ENCODE measurements at regions not wholly inside any gene's neighbourhood (a gene's known extent, or its start where the extent isn't known, plus 50 kb on each side); places are given as distances from the start of the nearest gene placed in this dataset.

DNA sequence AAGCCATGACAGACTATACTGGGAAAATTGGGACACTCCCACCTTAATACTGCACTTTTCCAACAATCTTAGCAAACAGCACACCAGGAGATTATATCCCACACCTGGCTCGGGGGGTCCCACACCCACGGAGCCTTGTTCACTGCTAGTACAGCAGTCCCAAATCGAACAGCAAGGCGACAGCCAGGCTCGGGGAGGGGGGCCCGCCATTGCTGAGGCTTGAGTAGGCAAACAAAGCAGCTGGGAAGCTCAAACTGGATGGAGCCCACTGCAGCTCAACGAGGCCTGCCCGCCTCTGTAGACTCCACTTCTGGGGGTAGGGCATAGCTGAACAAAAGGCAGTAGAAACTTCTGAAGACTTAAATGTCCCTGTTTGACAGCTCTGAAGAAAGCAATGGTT is 118.3 kb downstream of the MAGEB5 start:
- DNase-seq: no peak

GRCh38 chrX:26328608-26329319 is 112.8 kb downstream of the MAGEB5 start:
- no peak for DNase-seq

DNA sequence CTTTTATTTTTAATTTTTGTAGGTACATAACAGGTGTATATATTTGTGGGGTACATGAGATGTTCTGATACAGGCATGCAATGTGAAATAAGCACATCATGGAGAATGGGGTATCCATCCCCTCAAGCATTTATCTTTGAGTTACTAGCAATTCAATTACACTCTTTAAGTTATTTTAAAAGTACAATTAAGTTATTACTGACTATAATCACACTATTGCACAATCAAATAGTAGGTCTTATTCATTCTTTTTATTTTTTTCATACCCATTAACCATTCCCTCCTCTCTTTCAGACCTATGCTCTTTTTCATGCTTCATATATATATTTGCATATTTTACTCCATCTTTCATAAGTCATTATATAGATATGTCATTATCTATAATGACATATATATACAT is 93.3 kb downstream of the MAGEB5 start:
- DNase-seq: no peak

DNA sequence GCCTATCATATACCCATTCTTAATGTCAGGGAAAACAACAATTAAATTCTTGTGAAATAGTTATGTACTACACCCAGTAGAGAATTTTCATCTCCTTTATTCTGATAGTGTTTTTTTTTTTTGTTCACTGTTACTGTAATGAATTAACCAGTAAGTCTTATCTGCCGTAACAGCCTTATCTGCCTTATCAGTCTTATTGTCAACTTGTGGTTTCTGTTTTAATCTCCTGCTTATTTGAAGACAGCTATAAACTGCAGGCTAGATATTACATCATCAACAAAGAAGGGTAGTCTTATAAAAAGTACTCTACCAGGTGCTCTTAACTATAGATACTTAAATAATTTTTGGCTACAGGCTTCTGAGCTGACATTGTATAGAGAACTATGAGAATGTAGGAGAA is 79.5 kb downstream of the MAGEB5 start:
- DNase-seq: no peak

- DNase-seq: no peak
These were observed 70.9 kb downstream of the MAGEB5 start for GRCh38 chrX:26286836-26287235.

Measured in NCI-H2107 (cell line).